Gastroesophageal sphincter (tissue), 4 donors: ENCODE measurements at regions not wholly inside any gene's neighbourhood (a gene's known extent, or its start where the extent isn't known, plus 50 kb on each side); places are given as distances from the start of the nearest gene placed in this dataset.
"Not testable (repeated sequence)": the region's sequence is repeated elsewhere in the genome, so short reads cannot be mapped to it uniquely, and the experiment has no call there.

Source experiments
- ATAC-seq: fragments of 150-250 bp; one replicate; pipeline ENCODE4 v1.9.1; 2016; ENCODE audit warnings: mild to moderate bottlenecking, moderate library complexity
- H3K27ac ChIP-seq, 4 donors: fragments of 200-600 bp; sonication (generic) in 3 of 4; 1 replicate in 3 of 4; 2 replicates in 1 of 4; pipeline ENCODE4 v1.5.1; 2016 to 2019
- H3K27me3 ChIP-seq: fragments of 200-600 bp; sonication (generic); one replicate; pipeline ENCODE4 v1.5.1; 2019
- H3K36me3 ChIP-seq, 2 donors: fragments of 200-600 bp; sonication (generic); one replicate each; pipeline ENCODE4 v1.5.1; 2019; ENCODE audit warnings: control low read depth in 1 of 2
- H3K4me1 ChIP-seq, 3 donors: fragments of 200-600 bp; sonication (generic); 1 replicate in 2 of 3; 2 replicates in 1 of 3; pipeline ENCODE4 v1.5.1; 2016 to 2019; ENCODE audit warnings: control low read depth in 2 of 3
- H3K4me3 ChIP-seq, 2 donors: fragments of 200-600 bp; sonication (generic); one replicate each; pipeline ENCODE4 v1.5.1; 2019; ENCODE audit warnings: mild to moderate bottlenecking in 1 of 2, moderate library complexity in 1 of 2
- H3K9me3 ChIP-seq, 3 donors: fragments of 200-600 bp; sonication (generic); one replicate each; pipeline ENCODE4 v1.5.1; 2017 to 2019; ENCODE audit warnings: control low read depth in 2 of 3
- CTCF ChIP-seq, 4 experiments: fragments of 200-600 bp in 2 of 4; fragments of 450-650 bp in 2 of 4; sonication (generic) in 1 of 4; IDR thresholded peaks; one replicate each; pipeline ENCODE4 v1.5.1; 2017 to 2019; ENCODE audit warnings: antibody characterized with exemption in 4 of 4, mild to moderate bottlenecking in 2 of 4, moderate library complexity in 2 of 4
- EP300 ChIP-seq: sonication (generic); formaldehyde crosslinking; IDR thresholded peaks from one replicate; pipeline ENCODE4 v1.6.1; 2017; ENCODE audit warnings: antibody characterized with exemption, mild to moderate bottlenecking
- POLR2A ChIP-seq, 2 donors: fragments of 450-650 bp; IDR thresholded peaks; one replicate each; pipeline ENCODE4 v1.6.1; 2017; ENCODE audit warnings: antibody characterized with exemption in 2 of 2, mild to moderate bottlenecking in 2 of 2, moderate library complexity in 1 of 2
- POLR2AphosphoS5 ChIP-seq: sonication (generic); formaldehyde crosslinking; IDR thresholded peaks from one replicate; pipeline ENCODE4 v1.6.1; 2017; ENCODE audit warnings: antibody characterized with exemption
- WGBS, 2 donors: methylation state at CpG; one replicate each; pipeline ENCODE4 v1.1.5; 2018; ENCODE audit warnings: low coverage in 1 of 2; 5-methylcytosine and 5-hydroxymethylcytosine counted together

GRCh38 chr6:15936503-15936902 is 192.4 kb upstream of the MYLIP start:
- no peaks in the 10 kb centered on the region for H3K27me3 ChIP-seq
- WGBS, 2 donors, result 93% methylated on average over 1 of the region's 1 CpG; no CpG with 5 or more reads in 1 of the 2 donors
- no peaks in the 10 kb centered on the region for H3K36me3 ChIP-seq
- no peak overlapping the region for H3K4me3 ChIP-seq
- peaks cover 0 to 9% (median 0%) of the 10 kb centered on the region in 3 donors for H3K9me3 ChIP-seq
- TF ChIP-seq POLR2A (IDR thresholded peaks at IDR 0.05) (no peak), EP300 (no peak), CTCF (IDR thresholded peaks at IDR 0.05) (no peak), POLR2AphosphoS5 (no peak)
- no peak for ATAC-seq
- H3K4me1 ChIP-seq, result no peaks in the 10 kb centered on the region
- no peak overlapping the region for H3K27ac ChIP-seq

- no peak for TF ChIP-seq POLR2A (IDR thresholded peaks at IDR 0.05)
- TF ChIP-seq EP300, result no peak
- TF ChIP-seq CTCF (IDR thresholded peaks at IDR 0.05), result no peak
- TF ChIP-seq POLR2AphosphoS5, result no peak
- 82 to 100% methylated on average over 1 of the region's 1 CpG for WGBS, 2 donors
- no peak for ATAC-seq
- Histone ChIP-seq H3K4me3 (no peak overlapping the region), H3K9me3 (peaks cover 0 to 9% (median 0%) of the 10 kb centered on the region in 3 donors), H3K27me3 (no peaks in the 10 kb centered on the region), H3K36me3 (no peaks in the 10 kb centered on the region), H3K27ac (no peak overlapping the region), H3K4me1 (no peaks in the 10 kb centered on the region)
These were observed 193.2 kb upstream of the MYLIP start for GRCh38 chr6:15935661-15936060.

- not testable (repeated sequence) for H3K36me3 ChIP-seq, H3K9me3 ChIP-seq, H3K4me3 ChIP-seq, H3K4me1 ChIP-seq, H3K27me3 ChIP-seq, H3K27ac ChIP-seq, ATAC-seq
- 78 to 96% methylated on average over 4 to 6 of the region's 6 CpGs for WGBS, 2 donors
These were observed 197.2 kb upstream of the MYLIP start for GRCh38 chr6:15931697-15932096.

DNA sequence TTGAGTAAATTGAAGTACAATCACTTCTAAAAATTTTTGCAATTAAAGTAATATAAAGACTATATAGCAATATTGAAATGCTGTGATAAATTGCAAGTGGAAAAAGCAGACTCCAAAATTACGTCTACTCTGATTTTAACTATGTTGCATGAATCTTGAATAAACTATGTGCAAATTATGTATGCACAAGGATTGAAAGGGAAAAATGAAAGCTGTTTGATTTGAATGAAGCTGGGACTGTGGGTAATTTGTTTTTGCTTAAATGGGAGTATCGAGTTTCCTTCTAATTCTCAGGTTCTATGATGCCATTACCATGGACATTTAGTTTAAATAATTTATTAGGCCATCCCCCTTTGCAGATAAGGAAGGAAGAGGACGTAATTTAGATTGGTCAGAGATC is 198.7 kb upstream of the MYLIP start:
- Histone ChIP-seq H3K36me3 (no peaks in the 10 kb centered on the region), H3K4me1 (no peaks in the 10 kb centered on the region), H3K9me3 (peaks cover 0 to 4% (median 0%) of the 10 kb centered on the region in 3 donors), H3K27ac (no peak overlapping the region), H3K4me3 (no peak overlapping the region), H3K27me3 (no peaks in the 10 kb centered on the region)
- 71 to 97% methylated on average over 3 of the region's 3 CpGs for WGBS, 2 donors
- TF ChIP-seq POLR2AphosphoS5 (no peak), EP300 (no peak)
- no peak for ATAC-seq

DNA sequence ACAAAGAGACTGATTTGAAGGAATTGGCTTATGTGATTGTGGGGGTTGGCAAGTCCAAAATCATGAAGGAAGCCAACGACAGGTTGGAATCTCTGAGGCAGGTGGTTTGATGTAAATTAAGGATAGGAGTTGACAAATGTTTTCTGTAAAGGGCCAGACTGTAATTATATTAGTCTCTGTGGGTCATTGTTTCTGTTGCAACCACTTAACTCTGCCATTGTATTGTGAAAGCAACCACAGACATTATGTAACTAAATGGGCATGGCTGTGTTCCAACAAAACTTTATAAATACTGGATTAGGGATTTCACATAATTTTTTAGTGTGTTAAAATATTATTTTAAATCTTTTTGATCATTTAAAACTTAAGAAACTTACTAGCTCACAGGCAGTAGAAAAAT is 199.2 kb upstream of the MYLIP start:
- Histone ChIP-seq H3K27ac (no peak overlapping the region), H3K27me3 (no peaks in the 10 kb centered on the region), H3K4me3 (no peak overlapping the region), H3K4me1 (no peaks in the 10 kb centered on the region), H3K9me3 (peaks cover 0 to 4% (median 0%) of the 10 kb centered on the region in 3 donors), H3K36me3 (no peaks in the 10 kb centered on the region)
- WGBS, 2 donors, result 60% methylated on average over 1 of the region's 1 CpG
- TF ChIP-seq POLR2AphosphoS5, result no peak
- no peak for TF ChIP-seq POLR2A (IDR thresholded peaks at IDR 0.05)
- ATAC-seq, result no peak

DNA sequence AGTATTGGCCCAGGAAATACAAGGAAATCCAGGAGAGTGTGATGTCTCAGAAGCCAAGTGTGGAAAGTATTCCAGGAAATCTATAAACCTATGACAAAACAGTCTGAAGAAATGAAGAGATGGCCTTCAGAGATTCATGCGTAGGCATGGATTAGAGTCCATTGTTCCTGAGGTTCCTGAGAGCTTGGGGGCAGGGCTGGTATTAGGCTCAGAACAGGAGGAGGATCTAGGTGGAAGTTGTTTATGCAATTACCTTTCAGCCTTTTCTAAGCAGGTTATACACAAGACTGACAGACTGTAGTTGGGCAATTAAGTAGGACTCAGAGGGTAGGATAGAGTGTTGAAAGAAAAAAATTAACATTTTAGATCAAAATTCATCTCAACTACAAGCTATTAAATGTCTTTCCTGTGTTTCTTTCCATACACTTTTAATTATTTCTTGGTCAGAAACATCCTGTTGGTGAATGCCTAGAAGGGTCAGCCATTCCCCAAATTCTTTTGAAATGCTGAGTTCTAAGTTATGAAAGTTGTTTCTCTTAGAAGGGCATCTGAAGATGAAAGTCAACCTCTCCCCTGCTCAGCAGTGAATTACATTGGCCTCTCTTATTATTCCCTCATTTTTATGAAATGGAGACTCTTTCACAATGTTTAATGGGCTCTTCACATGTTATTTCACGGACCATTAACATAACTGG is 201.2 kb upstream of the MYLIP start:
- no peak for TF ChIP-seq POLR2A (IDR thresholded peaks at IDR 0.05)
- no peak for TF ChIP-seq CTCF (IDR thresholded peaks at IDR 0.05)
- TF ChIP-seq EP300, result no peak
- no peak for TF ChIP-seq POLR2AphosphoS5
- no peaks in the 10 kb centered on the region for H3K4me1 ChIP-seq
- WGBS, 2 donors, result 85 to 100% methylated on average over 1 to 2 of the region's 2 CpGs
- no peak overlapping the region for H3K4me3 ChIP-seq
- ATAC-seq, result no peak
- no peaks in the 10 kb centered on the region for H3K36me3 ChIP-seq
- peaks cover 0 to 4% (median 0%) of the 10 kb centered on the region in 3 donors for H3K9me3 ChIP-seq
- H3K27ac ChIP-seq, result no peak overlapping the region
- H3K27me3 ChIP-seq, result no peaks in the 10 kb centered on the region
